Heart right ventricle (tissue), 16 donors: ENCODE measurements at regions not wholly inside any gene's neighbourhood (a gene's known extent, or its start where the extent isn't known, plus 50 kb on each side); places are given as distances from the start of the nearest gene placed in this dataset.
A peak's percentile ranks its signal among the peaks of the same experiment; 100 is the strongest.

Experiments
- ATAC-seq, 8 donors: fragments of 200-7000 bp; cut with Tn5 transposase; one replicate each; pipeline ENCODE4 v1.9.1; 2020; ENCODE audit warnings: mild to moderate bottlenecking in 8 of 8, moderate library complexity in 8 of 8, moderate number of reproducible peaks in 1 of 8
- DNase-seq, 2 donors: peaks; one replicate each; pipeline ENCODE4 v3.0.0-alpha.2; 2020
- H3K27ac ChIP-seq, 10 donors: fragments of 200-600 bp; sonication (generic) in 2 of 10; one replicate each; pipeline versions ENCODE4 v1.5.0 to v1.8.0; 2020 to 2022; ENCODE audit warnings: mild to moderate bottlenecking in 3 of 10
- H3K27me3 ChIP-seq, 7 donors: fragments of 200-600 bp; one replicate each; pipeline ENCODE4 v1.8.0; 2021 to 2022; ENCODE audit warnings: mild to moderate bottlenecking in 2 of 7
- H3K36me3 ChIP-seq, 9 donors: fragments of 200-600 bp; sonication (generic) in 1 of 9; one replicate each; pipeline versions ENCODE4 v1.5.0 to v1.8.0; 2020 to 2022; ENCODE audit warnings: mild to moderate bottlenecking in 2 of 9
- H3K4me1 ChIP-seq, 9 donors: fragments of 200-600 bp; sonication (generic) in 1 of 9; one replicate each; pipeline versions ENCODE4 v1.5.0 to v1.8.0; 2020 to 2022; ENCODE audit warnings: mild to moderate bottlenecking in 4 of 9
- H3K4me3 ChIP-seq, 10 donors: fragments of 200-600 bp; sonication (generic) in 2 of 10; one replicate each; pipeline versions ENCODE4 v1.5.0 to v1.8.0; 2020 to 2022; ENCODE audit warnings: mild to moderate bottlenecking in 7 of 10, moderate library complexity in 2 of 10
- H3K9me3 ChIP-seq, 11 donors: fragments of 200-600 bp in 10 of 11; sonication (generic) in 2 of 11; one replicate each; pipeline versions ENCODE4 v1.5.0 to v1.8.0; 2013 to 2022; ENCODE audit warnings: mild to moderate bottlenecking in 2 of 11, control low read depth in 1 of 11, moderate library complexity in 1 of 11
- WGBS, 2 donors: extraction: QIAGEN DNeasy Blood & Tissue Kit; methylation state at CpG; one replicate each; pipeline ENCODE4 v1.1.7; 2013; ENCODE audit warnings: inconsistent platforms in 1 of 2; 5-methylcytosine and 5-hydroxymethylcytosine counted together
- intact Hi-C, 10 donors: fragments of 100-400 bp; cut with DNase I; formaldehyde crosslinking; loops; one replicate each; pipeline versions ENCODE4 v1.11.1 to v1.14.2; 2022
- TF ChIP-seq, protein P1 (sequence below), 9 donors: fragments of 200-600 bp; sonication (generic) in 2 of 9; IDR thresholded peaks; one replicate each; pipeline versions ENCODE4 v1.5.0 to v1.8.0; 2021 to 2022; ENCODE audit warnings: antibody characterized with exemption in 9 of 9, mild to moderate bottlenecking in 5 of 9, moderate library complexity in 1 of 9
- donor health status: Arrhythmogenic right ventricular cardiomyopathy.
- donor health status: ischemic (EF 13 %, LVEDD 7.1; RV severe dilation, severe dysfunction).
- donor health status: healthy with polysubstance abuse.
- donor health status: DM: no; HTN: yes; CAD: no.
- donor health status: DM: no; HTN: no; CAD: no.
- donor health status: ischemic (EF 25% LVEDD 6.9; RV normal size, moderate dysfunction).
- donor health status: ischemic (EF 25% LVEDD 5.7; RV mildly dilated, moderate dysfunction).
- donor health status: healthy.
- donor health status: DM: yes; HTN: yes; CAD: no.
- donor health status: Ischemic cardiomyopathy.
- donor health status: ischemic (EF 35%, LVEDD 5.7; RV mildly dilated, moderate dysfunction).
- donor health status: nonischemic (EF 11% LVEDD 7.7; RV severe dilation, severe dysfunction).
- donor health status: DM: yes; HTN: yes; CAD: no.
- donor health status: PGD.
- donor health status: ischemic (EF 29% LVEDD 5.4; RV normal size, mild dysfunction).
- donor health status: nonischemic (EF 23%, LVEDD 6.1; RV moderate dilation, normal function).

DNA sequence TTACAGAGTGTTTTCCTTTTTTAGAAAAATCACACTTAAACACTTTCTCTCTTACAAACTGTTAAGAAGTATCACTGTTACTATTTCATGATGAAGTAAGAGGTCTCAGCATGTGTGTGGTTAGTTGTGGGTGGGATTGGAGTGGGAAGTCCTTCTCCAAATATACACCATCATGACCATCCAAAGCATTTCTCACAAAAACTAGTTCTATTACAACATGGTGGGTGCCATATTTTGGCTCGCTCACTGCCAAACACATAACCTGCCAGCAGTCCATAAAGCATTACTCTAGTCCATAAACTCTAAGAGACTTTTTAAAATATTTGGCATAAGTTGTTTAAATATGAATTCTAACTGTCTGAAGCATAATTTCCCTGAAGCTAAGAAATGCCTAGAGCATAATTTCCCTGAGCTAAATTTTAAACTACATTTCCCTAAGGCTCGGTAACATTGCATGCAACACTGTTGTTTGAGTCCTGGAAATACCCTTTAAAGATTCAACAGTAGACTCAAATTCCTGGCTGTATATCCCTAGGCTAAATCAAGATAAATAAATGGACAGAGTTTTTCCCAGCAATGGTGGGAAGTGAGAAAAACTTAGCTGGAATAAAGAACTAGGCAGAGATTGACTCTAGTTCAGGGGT lies 415.0 kb upstream of the INTU start:
- Histone ChIP-seq H3K4me3 (no peak overlapping the region), H3K4me1 (peaks cover 0 to 7% (median 0%) of the 10 kb centered on the region in 9 donors), H3K36me3 (no peaks in the 10 kb centered on the region), H3K27ac (no peak overlapping the region), H3K9me3 (peaks cover 0 to 11% (median 0%) of the 10 kb centered on the region in 11 donors), H3K27me3 (no peaks in the 10 kb centered on the region)
- intact Hi-C loops: no loop called here
- ATAC-seq (no peak), DNase-seq (no peak)
- TF ChIP-seq, protein P1, sequence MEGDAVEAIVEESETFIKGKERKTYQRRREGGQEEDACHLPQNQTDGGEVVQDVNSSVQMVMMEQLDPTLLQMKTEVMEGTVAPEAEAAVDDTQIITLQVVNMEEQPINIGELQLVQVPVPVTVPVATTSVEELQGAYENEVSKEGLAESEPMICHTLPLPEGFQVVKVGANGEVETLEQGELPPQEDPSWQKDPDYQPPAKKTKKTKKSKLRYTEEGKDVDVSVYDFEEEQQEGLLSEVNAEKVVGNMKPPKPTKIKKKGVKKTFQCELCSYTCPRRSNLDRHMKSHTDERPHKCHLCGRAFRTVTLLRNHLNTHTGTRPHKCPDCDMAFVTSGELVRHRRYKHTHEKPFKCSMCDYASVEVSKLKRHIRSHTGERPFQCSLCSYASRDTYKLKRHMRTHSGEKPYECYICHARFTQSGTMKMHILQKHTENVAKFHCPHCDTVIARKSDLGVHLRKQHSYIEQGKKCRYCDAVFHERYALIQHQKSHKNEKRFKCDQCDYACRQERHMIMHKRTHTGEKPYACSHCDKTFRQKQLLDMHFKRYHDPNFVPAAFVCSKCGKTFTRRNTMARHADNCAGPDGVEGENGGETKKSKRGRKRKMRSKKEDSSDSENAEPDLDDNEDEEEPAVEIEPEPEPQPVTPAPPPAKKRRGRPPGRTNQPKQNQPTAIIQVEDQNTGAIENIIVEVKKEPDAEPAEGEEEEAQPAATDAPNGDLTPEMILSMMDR (IDR thresholded peaks at IDR 0.05): no peak
- WGBS, 2 donors: 81% methylated on average over 2 of the region's 2 CpGs

DNA sequence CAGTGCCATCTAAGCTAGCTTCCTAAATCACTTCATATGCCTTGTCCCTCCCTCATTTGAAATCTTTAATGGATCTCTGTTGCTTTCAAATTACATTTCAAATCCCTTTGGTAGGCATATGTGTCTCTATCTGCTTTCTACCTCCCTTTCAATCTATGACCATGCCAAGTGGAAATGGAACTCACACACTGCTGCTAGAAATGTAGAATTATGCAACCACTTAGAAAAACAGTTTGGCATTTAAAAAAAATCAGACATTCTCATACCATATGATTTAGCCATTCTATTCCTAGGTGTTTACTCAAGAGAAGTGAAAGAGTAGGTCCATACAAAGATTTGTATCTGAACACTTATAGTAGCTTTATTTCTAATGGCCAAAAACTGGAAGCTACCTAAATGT lies 413.5 kb upstream of the INTU start:
- TF ChIP-seq, protein P1 (IDR thresholded peaks at IDR 0.05): no peak
- DNase-seq: no peak
- no peak overlapping the region for H3K27ac ChIP-seq
- intact Hi-C loops: no loop called here
- H3K4me3 ChIP-seq: no peak overlapping the region
- ATAC-seq: no peak
- peaks cover 0 to 2% (median 0%) of the 10 kb centered on the region in 9 donors for H3K4me1 ChIP-seq
- no peaks in the 10 kb centered on the region for H3K36me3 ChIP-seq
- no peaks in the 10 kb centered on the region for H3K27me3 ChIP-seq
- H3K9me3 ChIP-seq: peaks cover 0 to 11% (median 0%) of the 10 kb centered on the region in 11 donors

- H3K36me3 ChIP-seq: no peaks in the 10 kb centered on the region
- no peak for DNase-seq
- no peaks in the 10 kb centered on the region for H3K4me1 ChIP-seq
- no peaks in the 10 kb centered on the region for H3K27me3 ChIP-seq
- TF ChIP-seq, protein P1 (IDR thresholded peaks at IDR 0.05): no peak
- H3K9me3 ChIP-seq: peaks cover 0 to 11% (median 0%) of the 10 kb centered on the region in 11 donors
- no peak overlapping the region for H3K4me3 ChIP-seq
- intact Hi-C loops: no loop called here
- no peak for ATAC-seq
- WGBS, 2 donors: 78 to 85% methylated on average over 5 of the region's 5 CpGs
- no peak overlapping the region for H3K27ac ChIP-seq
Measured at GRCh38 chr4:127224556-127224955, 408.2 kb upstream of the INTU start.

- intact Hi-C loops: no loop called here
- 70 to 82% methylated on average over 3 of the region's 3 CpGs for WGBS, 2 donors
- no peaks in the 10 kb centered on the region for H3K9me3 ChIP-seq
- DNase-seq (no peak), ATAC-seq (no peak)
- no peak overlapping the region for H3K4me3 ChIP-seq
- peak overlapping the region in 1 of 10 donors; percentile 17 for H3K27ac ChIP-seq
- no peaks in the 10 kb centered on the region for H3K27me3 ChIP-seq
- TF ChIP-seq, protein P1 (IDR thresholded peaks at IDR 0.05): no peak
- no peaks in the 10 kb centered on the region for H3K36me3 ChIP-seq
- no peaks in the 10 kb centered on the region for H3K4me1 ChIP-seq
Measured at GRCh38 chr4:127229855-127230608, 402.7 kb upstream of the INTU start.
